ENCODE measurements at regions not wholly inside any gene's neighbourhood (a gene's known extent, or its start where the extent isn't known, plus 50 kb on each side); places are given as distances from the start of the nearest gene placed in this dataset.

- DNase-seq (ENCODE audit: low read depth, low spot score) = no peak
Measured at GRCh38 chr14:76950055-76951020, 78.2 kb downstream of the IRF2BPL start.

DNA sequence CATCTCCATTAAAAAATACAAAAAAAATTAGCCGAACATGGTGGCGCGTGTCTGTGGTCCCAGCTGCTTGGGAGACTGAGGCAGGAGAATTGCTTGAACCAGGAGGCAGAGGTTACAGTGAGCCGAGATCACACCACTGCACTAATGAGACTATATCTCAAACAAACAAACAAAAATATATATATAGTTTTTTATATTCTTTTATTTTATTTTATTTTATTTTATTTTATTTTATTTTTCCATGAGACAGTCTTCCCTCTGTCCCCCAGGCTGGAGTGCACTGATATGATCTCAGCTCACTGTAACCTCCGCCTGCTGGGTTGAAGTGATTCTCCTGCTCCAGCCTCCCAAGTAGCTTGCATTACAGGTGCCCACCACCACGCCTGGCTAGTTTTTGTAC lies 79.5 kb downstream of the IRF2BPL start:
- no peak for DNase-seq (ENCODE audit: low read depth, low spot score)

- no peak for DNase-seq (ENCODE audit: low read depth, low spot score)
Measured at GRCh38 chr14:76948213-76948947, 80.1 kb downstream of the IRF2BPL start.

- DNase-seq (ENCODE audit: low read depth, low spot score) = no peak
Measured at GRCh38 chr14:76947838-76948184, 80.7 kb downstream of the IRF2BPL start.

DNA sequence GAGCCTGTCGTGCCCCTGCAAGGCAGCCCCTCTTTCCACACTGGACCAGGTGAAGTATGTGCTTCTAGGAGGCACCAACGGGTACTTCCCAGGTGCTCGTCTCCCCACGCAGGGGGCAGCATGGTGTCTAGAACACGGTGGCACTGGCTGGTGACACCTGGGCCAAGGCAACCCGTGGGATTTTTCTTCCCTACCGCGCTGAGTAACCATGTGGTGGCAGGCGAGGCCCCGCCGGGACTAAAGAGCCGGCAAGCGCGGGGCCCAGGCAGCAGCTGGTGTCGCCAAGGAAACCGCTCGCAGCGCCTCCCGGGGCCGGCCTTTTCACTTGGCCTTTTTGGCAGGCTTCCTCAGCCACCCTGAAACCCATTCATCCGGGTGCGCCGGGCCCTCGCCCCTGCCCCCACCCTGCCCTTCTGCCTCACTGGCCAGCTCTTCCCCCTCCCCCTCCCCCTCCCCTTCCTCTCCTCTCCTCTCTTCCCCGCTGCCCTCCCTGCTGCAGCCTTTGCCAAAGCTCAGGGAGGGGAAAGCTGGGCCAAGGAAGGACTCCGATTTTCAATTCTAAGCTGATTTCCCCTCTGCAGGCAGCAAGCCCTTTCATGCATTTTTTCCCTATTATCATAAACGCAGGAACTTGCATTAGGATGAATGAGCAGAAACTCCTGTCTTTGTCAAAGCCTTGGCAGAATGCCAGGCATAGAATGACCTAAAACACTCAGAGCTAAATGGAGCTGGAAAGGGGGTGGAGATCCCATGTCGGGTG lies 81.2 kb downstream of the IRF2BPL start:
- DNase-seq (ENCODE audit: low read depth, low spot score) = peak; percentile 87

DNA sequence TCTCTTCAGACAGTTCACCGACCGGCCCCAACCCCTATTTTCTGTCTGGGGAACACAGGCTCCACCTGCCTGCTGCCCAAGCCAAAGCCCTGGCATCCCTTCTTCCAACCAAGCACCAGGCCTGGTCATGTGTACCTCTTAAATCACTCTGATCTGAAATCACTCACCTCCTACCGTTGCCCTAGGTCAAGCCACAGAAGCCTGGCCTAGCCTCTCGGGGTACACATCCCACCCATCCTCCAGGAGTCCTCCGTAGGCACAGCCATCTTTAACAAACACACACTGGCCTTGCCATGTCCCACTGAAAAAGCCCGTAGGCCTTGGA lies 81.8 kb downstream of the IRF2BPL start:
- no peak for DNase-seq (ENCODE audit: low read depth, low spot score)

DNA sequence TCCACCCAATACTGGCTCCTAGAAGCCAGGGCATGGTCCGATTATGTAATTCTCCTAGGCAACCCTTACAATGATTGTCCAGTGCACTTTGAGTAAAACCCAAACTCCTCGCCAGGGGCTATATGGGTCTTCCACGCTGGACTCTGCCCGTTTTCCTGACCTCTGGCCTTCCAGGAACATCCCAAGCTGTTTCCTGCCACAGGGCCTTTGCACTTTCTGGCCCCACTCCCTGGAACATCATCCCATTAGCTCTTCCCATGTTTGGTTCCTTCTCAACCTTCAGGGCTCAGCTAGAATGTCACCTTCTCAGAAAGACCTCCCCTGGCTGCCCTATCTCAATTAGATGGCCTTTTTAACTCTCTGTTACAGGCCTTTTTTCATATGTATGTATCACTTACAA lies 85.4 kb downstream of the IRF2BPL start:
- DNase-seq (ENCODE audit: low read depth, low spot score) = no peak

- DNase-seq (ENCODE audit: low read depth, low spot score) = no peak
Measured at GRCh38 chr14:76941946-76942805, 86.3 kb downstream of the IRF2BPL start.

DNA sequence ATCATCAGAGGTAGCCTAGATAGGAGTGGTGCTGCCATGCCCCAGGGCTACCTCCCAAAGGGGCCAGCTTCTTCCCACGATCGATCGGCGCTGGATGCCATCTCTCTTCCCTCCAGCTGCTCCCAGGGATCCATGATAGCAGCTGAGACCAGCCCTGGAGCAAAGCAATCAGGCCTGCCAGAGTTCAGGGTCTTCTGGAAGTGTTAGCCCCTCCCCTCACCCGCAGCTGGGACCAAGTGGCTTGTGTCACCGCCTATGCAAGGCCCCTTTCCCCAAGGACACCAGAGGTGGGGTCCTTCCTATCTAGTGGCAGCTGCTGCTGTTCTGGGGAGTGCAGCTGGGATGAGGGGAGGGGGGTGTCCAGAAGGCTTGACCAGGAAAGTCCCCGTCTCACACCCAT lies 87.0 kb downstream of the IRF2BPL start:
- DNase-seq (ENCODE audit: low read depth, low spot score) = no peak

DNA sequence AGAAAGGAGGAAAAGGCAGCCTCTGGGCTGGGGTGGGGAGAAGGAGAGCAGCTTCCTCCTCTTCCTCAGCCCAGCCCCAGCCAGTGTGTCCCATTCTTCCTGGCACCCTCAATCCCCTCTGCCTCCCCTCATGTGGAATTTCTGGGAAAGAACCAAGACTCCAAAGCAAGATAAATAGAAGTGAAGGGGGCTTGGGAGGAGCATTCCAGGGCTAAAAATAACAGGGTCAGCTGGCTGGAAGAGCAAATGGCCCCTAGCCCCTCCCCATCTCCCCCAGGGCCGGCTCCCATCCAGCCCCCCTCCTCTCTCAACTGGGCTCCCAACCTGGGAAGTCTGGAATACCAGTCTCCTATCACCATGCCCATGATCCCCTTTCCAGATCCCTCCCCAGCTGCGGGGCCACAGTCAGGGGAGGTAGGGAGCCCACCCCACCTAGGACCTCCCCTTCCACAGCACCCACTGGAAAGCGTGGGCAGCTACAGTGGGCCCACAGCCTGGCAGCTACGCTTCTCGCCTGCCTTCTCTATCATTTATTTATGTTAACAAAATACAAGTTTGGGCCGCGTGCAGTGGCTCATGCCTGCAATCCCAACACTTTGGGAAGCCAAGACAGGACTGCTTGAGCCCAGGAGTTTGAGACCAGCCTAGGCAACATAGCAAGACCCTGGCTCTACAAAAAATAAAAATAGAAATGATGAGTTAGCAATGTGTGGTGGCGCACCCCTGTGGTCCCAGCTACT lies 88.3 kb downstream of the IRF2BPL start:
- DNase-seq (ENCODE audit: low read depth, low spot score) = no peak

DNA sequence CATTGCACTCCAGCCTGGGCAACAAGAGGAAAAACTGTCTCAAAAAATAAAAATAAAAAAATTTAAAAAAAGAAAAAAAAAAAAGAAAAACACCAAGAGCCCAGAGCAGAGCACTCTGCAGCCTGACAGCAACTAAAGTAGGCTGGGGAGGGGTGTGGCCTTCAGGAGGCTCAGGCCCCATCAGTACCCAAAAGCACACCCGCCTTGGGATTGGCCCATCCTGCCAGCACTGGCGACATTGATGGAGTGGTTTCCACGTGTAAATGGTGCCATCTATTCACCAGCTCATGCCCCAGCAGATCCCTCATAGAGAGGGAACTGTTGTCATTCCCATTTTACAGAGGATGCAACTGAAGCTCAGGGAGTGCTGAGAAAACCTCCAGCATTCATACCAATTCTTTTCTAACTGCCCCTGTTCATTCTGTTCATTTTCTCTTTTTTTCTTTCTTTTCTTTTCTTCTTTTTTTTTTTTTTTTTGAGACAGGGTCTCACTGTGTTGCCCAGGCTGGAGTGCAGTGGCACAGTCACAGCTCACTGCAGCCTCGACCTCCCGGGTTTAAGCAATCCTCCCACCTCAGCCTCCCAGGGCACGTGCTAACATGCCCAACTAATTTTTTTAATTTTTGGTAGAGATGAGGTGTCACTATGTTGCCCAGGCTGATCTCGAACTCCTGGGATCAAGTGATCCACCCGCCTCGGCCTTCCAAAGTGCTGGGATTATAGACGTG lies 89.3 kb downstream of the IRF2BPL start:
- no peak for DNase-seq (ENCODE audit: low read depth, low spot score)

DNA sequence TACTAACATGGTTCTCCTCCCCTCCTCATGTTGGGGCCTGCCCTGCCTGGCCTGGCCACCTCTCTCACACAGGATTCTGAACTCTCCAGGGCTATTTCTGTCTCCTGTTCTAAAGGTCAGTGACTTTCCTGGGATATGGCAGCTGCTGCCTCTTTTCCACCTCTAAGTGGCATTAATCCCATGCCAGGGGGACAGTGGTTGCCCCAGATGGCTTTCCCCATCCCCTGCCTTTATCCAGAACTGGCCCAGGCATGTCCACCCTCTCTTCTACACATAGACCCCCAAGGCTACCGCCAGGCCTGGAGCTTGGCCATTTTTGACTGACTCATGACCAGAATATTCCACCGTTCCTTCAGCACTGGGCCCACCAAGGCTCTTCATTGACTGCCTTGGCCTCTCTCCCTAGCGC lies 90.4 kb downstream of the IRF2BPL start:
- no peak for DNase-seq (ENCODE audit: low read depth, low spot score)

GRCh38 chr14:76937181-76938091 lies 91.1 kb downstream of the IRF2BPL start:
- peak; percentile 53 for DNase-seq (ENCODE audit: low read depth, low spot score)

GRCh38 chr14:76936483-76936882 lies 92.0 kb downstream of the IRF2BPL start:
- DNase-seq (ENCODE audit: low read depth, low spot score) = no peak

DNA sequence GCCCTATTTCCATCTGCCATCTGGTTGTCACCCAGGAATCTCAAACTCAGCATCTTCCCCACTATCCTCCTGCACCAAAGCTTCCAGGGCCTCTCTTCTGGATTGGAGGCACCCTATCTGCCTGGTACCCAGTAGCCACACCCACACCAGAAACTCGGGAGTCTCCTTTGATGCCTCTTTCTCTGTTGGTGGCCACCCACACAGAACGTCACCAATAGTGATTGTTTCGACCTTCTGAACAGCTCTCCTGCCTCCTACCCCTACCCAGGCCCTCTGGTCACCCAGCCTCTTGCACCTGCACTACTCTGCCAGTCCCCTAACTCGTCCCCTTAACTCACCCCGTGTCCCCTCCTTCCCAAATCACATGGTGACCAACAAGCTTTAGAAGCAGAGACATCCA lies 95.0 kb downstream of the IRF2BPL start:
- no peak for DNase-seq (ENCODE audit: low read depth, low spot score)

DNA sequence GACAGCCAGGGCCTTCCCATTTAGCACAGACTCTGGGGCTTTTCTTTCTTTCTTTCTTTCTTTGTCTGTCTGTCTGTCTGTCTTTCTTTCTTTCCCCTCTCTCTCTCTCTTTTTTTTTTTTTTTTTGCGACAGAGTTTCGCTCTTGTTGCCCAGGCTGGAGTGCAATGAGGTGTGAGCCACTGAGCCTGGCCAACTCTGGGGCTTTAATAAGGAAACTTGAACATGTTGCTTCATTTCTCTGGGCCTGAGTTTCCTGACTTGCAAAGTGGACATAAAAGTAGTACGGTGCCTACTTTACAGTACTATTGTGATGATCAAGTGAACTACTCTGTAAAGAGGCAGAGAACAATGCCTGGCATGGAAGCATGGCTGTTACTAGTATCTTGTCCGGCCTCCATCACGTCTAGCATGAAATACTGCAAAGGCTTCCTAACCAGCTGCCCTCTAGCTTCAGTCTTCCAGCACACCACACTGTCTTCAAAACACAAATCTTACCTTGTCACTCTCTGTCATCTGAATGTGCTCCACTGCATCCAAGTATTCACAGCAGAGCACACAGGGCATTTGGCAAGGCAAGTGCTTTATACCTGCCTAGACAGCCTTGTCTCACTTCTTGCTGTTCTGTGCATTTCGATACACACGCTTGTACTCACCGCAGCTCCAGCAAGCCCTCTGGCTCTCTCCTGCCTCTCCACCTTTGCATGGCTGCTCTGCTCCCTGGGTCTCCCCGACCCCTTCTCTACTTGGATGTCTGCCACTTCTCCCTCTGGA lies 96.7 kb downstream of the IRF2BPL start:
- DNase-seq (ENCODE audit: low read depth, low spot score) = no peak

DNA sequence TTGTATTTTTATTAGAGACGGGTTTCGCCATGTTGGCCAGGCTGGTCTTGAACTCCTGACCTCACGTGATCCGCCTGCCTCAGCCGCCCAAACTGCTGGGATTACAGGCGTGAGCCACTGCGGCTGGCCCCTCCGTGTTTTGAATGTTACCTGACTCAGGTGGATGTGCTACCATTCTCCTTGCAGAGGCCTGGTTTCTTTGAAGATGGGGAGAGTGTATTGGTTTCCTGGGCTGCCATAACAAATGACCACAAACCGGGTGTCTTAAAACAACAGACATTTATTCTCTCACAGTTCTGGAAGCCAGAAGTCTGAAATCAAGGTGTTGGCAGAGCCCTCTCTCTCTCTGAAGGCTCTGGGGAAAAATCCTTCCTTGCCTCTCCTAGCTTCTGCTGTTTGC lies 98.0 kb downstream of the IRF2BPL start:
- DNase-seq (ENCODE audit: low read depth, low spot score) = no peak

DNA sequence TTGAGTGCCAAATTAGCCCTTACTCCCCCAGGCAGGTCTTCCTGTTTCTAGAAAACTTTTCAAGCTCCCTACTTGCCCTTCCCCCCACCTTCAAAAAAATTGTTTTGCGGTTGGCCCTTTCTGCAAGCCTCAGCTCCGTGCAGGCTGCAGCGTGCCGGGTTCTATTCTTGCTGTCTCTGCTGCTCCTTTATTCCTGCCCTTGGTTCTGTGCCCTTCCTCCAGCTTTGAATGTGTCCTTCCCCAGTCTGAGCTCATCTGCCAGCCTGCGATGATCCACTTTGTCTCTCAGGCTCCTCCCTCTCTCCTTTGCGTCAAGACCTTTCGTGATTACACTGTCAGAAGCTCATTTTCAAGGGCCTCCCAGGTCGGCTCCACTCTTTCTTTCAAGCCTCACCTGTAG lies 98.6 kb downstream of the IRF2BPL start:
- DNase-seq (ENCODE audit: low read depth, low spot score) = no peak

All from ELF-1 (cell line).